ENCODE measurements at regions not wholly inside any gene's neighbourhood (a gene's known extent, or its start where the extent isn't known, plus 50 kb on each side); places are given as distances from the start of the nearest gene placed in this dataset.

- TF ChIP-seq KIAA2018 (CRISPR knock-in tag; IDR thresholded peaks at IDR 0.05; ENCODE audit: borderline replicate concordance) (no peak), ZNF503 (CRISPR knock-in tag; IDR thresholded peaks at IDR 0.05) (peak; percentile 40; the same call in 1 of the 2 replicates), GTF3A (CRISPR knock-in tag; conservative IDR thresholded peaks at IDR 0.05) (no peak), FOXC1 (CRISPR knock-in tag; IDR thresholded peaks at IDR 0.05; ENCODE audit: borderline replicate concordance) (no peak), ZNF34 (CRISPR knock-in tag; IDR thresholded peaks at IDR 0.05; ENCODE audit: borderline replicate concordance) (no peak), LBX2 (CRISPR knock-in tag; IDR thresholded peaks at IDR 0.05; ENCODE audit: borderline replicate concordance) (no peak), MEF2D (CRISPR knock-in tag; IDR thresholded peaks at IDR 0.05) (peak; percentile 27; the same call in 1 of the 2 replicates), FOXO1 (CRISPR knock-in tag; IDR thresholded peaks at IDR 0.05) (peak; percentile 59; the same call in 1 of the 2 replicates), ZNF768 (CRISPR knock-in tag; IDR thresholded peaks at IDR 0.05) (no peak), ZNF766 (CRISPR knock-in tag; IDR thresholded peaks at IDR 0.05; ENCODE audit: borderline replicate concordance) (no peak), CENPBD1 (CRISPR knock-in tag; IDR thresholded peaks at IDR 0.05; ENCODE audit: borderline replicate concordance, low read depth) (no peak), KLF16 (CRISPR knock-in tag; IDR thresholded peaks at IDR 0.05) (no peak)
Observed at GRCh38 chr6:11428895-11429294, 108.7 kb upstream of the TMEM170B start (continued).

All from HepG2 (cell line).